K562 (cell line): ENCODE measurements at regions not wholly inside any gene's neighbourhood (a gene's known extent, or its start where the extent isn't known, plus 50 kb on each side); places are given as distances from the start of the nearest gene placed in this dataset.

Experiments used
- ATAC-seq: fragments of 200-7000 bp; cut with Tn5 transposase; 3 replicates; pipeline ENCODE4 v1.9.1; 2020; ENCODE audit warnings: moderate library complexity
- BruUV-seq: library from RNA; stranded (reverse); fragments of 400-500 nt; replicated peaks from 2 replicates; lab custom pipeline; 2021; lab: Mats Ljungman, UMichigan
- CTCF ChIA-PET: fragments of 300-600 bp; formaldehyde crosslinking; extraction: SDS; loops from one replicate; lab custom pipeline; 2021; ENCODE audit warnings: low intra/inter-chr PET ratio; lab: Yijun Ruan, JAX
- POLR2A ChIA-PET: fragments of 300-600, 350-650 bp; sonication (Branson Sonifier 250); formaldehyde crosslinking; extraction: SDS; loops from one replicate; lab custom pipeline; 2021; ENCODE audit warnings: antibody characterized with exemption, inconsistent platforms; lab: Yijun Ruan, JAX
- DNase-seq, 4 experiments: peaks; one replicate each; pipeline versions ENCODE4 v3.0.0 to v3.0.0-alpha.2; 2011 to 2018; ENCODE audit warnings: low spot score in 3 of 4, mixed read lengths in 3 of 4; ENCODE audit errors: extremely low read depth in 1 of 4
- FAIRE-seq: peaks from 2 replicates; lab custom pipeline; 2011; peaks lifted over from hg19 to GRCh38; lab: Jason Lieb, UNC
- H2AFZ ChIP-seq: 2 replicates; pipeline ENCODE4 v1.6.0; 2011; ENCODE audit warnings: low read depth, low read length, control low read depth, inconsistent platforms
- H3K27ac ChIP-seq: fragments of 200-600 bp; 3 replicates; pipeline ENCODE4 v1.8.0; 2011; ENCODE audit warnings: low read depth, mild to moderate bottlenecking, control low read depth, inconsistent platforms, low read length, moderate library complexity, mixed read lengths; ENCODE audit errors: extremely low read depth
- H3K27me3 ChIP-seq, 2 experiments: fragments of 300-600 bp in 1 of 2; 2 replicates in 1 of 2; 3 replicates in 1 of 2; pipeline versions ENCODE4 v1.6.0 to v1.8.0; 2011; ENCODE audit warnings: inconsistent platforms in 2 of 2, low read length in 2 of 2, mild to moderate bottlenecking in 1 of 2, mixed read lengths in 1 of 2, moderate library complexity in 1 of 2; ENCODE audit not compliant: control insufficient read depth in 2 of 2, insufficient read depth in 2 of 2
- H3K36me3 ChIP-seq: fragments of 300-600 bp; 3 replicates; pipeline ENCODE4 v1.8.0; 2011; ENCODE audit warnings: mild to moderate bottlenecking, low read length, inconsistent platforms; ENCODE audit not compliant: control insufficient read depth, insufficient read depth
- H3K4me1 ChIP-seq, 2 experiments: fragments of 200-600 bp in 1 of 2; replicated peaks in 1 of 2; 2 replicates in 1 of 2; 3 replicates in 1 of 2; pipeline versions ENCODE4 v1.5.1 to v1.8.0; 2011; ENCODE audit warnings: inconsistent platforms in 2 of 2, low read length in 2 of 2, mild to moderate bottlenecking in 1 of 2, mixed read lengths in 1 of 2, moderate library complexity in 1 of 2; ENCODE audit not compliant: control insufficient read depth in 2 of 2, insufficient read depth in 2 of 2
- H3K4me2 ChIP-seq: 2 replicates; pipeline ENCODE4 v1.6.1; 2011; ENCODE audit warnings: low read length, control low read depth, inconsistent platforms, mixed read lengths; ENCODE audit not compliant: insufficient read depth
- H3K4me3 ChIP-seq: fragments of 200-600 bp; sonication (generic), shearing (Covaris generic); 2 replicates; pipeline ENCODE4 v1.5.1; 2016; ENCODE audit warnings: control low read depth, inconsistent platforms
- H3K79me2 ChIP-seq: fragments of 200-600 bp; 3 replicates; pipeline ENCODE4 v1.8.0; 2011; ENCODE audit warnings: low read length, inconsistent platforms; ENCODE audit not compliant: control insufficient read depth, insufficient read depth
- H3K9ac ChIP-seq, 2 experiments: 2 replicates each; pipeline versions ENCODE4 v1.6.0 to v1.6.1; 2011; ENCODE audit warnings: low read depth in 2 of 2, low read length in 2 of 2, control low read depth in 1 of 2, inconsistent platforms in 1 of 2, mild to moderate bottlenecking in 1 of 2, mixed read lengths in 1 of 2; ENCODE audit not compliant: insufficient read depth in 1 of 2
- H3K9me1 ChIP-seq: one replicate; pipeline ENCODE4 v1.6.0; 2011; ENCODE audit warnings: inconsistent platforms, mild to moderate bottlenecking, low read length, moderate library complexity; ENCODE audit not compliant: control insufficient read depth, insufficient read depth
- H3K9me3 ChIP-seq: replicated peaks from 2 replicates; pipeline ENCODE4 v1.5.1; 2011; ENCODE audit warnings: low read depth, low read length, inconsistent platforms; ENCODE audit not compliant: control insufficient read depth, insufficient read depth
- H4K20me1 ChIP-seq: replicated peaks from 2 replicates; pipeline ENCODE4 v1.6.1; 2011; ENCODE audit warnings: low read length, inconsistent platforms, mixed read lengths; ENCODE audit not compliant: control insufficient read depth, insufficient read depth
- TCF7 ChIP-seq: sonication (generic); IDR thresholded peaks from 2 replicates; pipeline ENCODE4 v1.6.1; 2016; ENCODE audit warnings: antibody characterized with exemption, borderline replicate concordance
- ZNF311 ChIP-seq: fragments of 250-450 bp; sonication (Bioruptor Pico); IDR thresholded peaks from 2 replicates; pipeline ENCODE4 v1.4.0; 2020; ENCODE audit warnings: mild to moderate bottlenecking, moderate library complexity
- WGBS: fragments of 100-300 bp; shearing (Covaris generic); methylation state at CpG from one replicate; pipeline ENCODE4 v1.1.6; 2016; ENCODE audit warnings: low coverage, mixed read lengths; ENCODE audit not compliant: insufficient coverage; ENCODE audit errors: missing lambda C conversion rate; 5-methylcytosine and 5-hydroxymethylcytosine counted together
- in situ Hi-C: fragments of 300-500 bp; cut with MboI; formaldehyde crosslinking; loops from 4 replicates; pipeline ENCODE4 v1.15.0; 2018; ENCODE audit warnings: inconsistent platforms, mixed read lengths
- intact Hi-C: fragments of 100-400 bp; cut with micrococcal nuclease; formaldehyde crosslinking; loops from 2 replicates; pipeline ENCODE4 v1.14.2; 2022
- TF ChIP-seq, protein P1 (sequence below): fragments of 150-350 bp; IDR thresholded peaks from 2 replicates; pipeline ENCODE4 v1.6.1; 2014; ENCODE audit warnings: low read depth, mild to moderate bottlenecking, low read length, borderline replicate concordance
- TF ChIP-seq, protein P2 (sequence below): fragments of 250-450 bp; sonication (Bioruptor Pico); IDR thresholded peaks from 2 replicates; pipeline ENCODE4 v1.4.0; 2020; ENCODE audit warnings: borderline replicate concordance
- TF ChIP-seq, protein P3 (sequence below): fragments of 200-400 bp; formaldehyde crosslinking; IDR thresholded peaks from 2 replicates; pipeline ENCODE4 v1.6.1; 2017; ENCODE audit warnings: mild to moderate bottlenecking, low read depth, low read length, moderate library complexity
- TF ChIP-seq, protein P4 (sequence below): sonication (generic); formaldehyde crosslinking; IDR thresholded peaks from 2 replicates; pipeline ENCODE4 v1.8.0; 2022; ENCODE audit warnings: missing genetic modification reagents, mild to moderate bottlenecking, borderline replicate concordance

DNA sequence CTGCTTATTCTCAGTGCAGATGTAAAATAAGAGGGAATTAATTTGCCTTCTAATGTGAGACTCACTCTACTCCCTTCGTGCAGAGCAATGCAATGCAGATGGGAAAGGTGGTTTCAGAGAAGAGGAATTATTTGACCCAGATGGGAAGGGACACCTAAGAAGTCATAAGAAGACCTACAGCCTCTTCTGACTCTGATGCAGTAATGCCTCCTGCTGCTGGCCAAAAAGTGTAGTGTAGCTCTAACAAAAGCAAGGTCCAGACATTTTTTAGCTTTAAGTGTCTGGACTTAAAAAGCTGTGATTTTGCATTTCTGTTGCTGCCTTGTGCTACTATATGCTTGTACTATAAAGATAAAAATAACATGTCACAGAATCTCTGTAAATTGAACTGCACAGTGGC, 501.4 kb downstream of the TTLL7 start:
- ATAC-seq: no peak
- H3K27me3 ChIP-seq: no peaks in the 10 kb centered on the region
- no peak overlapping the region for H3K27ac ChIP-seq
- no peak for FAIRE-seq
- H3K36me3 ChIP-seq: no peaks in the 10 kb centered on the region
- no peaks in the 10 kb centered on the region for H3K9me3 ChIP-seq
- ChIA-PET CTCF (no interaction called here), POLR2A (no interaction called here)
- in situ Hi-C loops: no loop called here
- no peak overlapping the region for H3K4me3 ChIP-seq
- TF ChIP-seq ZNF311 (CRISPR knock-in tag): no peak
- TF ChIP-seq, protein P1, sequence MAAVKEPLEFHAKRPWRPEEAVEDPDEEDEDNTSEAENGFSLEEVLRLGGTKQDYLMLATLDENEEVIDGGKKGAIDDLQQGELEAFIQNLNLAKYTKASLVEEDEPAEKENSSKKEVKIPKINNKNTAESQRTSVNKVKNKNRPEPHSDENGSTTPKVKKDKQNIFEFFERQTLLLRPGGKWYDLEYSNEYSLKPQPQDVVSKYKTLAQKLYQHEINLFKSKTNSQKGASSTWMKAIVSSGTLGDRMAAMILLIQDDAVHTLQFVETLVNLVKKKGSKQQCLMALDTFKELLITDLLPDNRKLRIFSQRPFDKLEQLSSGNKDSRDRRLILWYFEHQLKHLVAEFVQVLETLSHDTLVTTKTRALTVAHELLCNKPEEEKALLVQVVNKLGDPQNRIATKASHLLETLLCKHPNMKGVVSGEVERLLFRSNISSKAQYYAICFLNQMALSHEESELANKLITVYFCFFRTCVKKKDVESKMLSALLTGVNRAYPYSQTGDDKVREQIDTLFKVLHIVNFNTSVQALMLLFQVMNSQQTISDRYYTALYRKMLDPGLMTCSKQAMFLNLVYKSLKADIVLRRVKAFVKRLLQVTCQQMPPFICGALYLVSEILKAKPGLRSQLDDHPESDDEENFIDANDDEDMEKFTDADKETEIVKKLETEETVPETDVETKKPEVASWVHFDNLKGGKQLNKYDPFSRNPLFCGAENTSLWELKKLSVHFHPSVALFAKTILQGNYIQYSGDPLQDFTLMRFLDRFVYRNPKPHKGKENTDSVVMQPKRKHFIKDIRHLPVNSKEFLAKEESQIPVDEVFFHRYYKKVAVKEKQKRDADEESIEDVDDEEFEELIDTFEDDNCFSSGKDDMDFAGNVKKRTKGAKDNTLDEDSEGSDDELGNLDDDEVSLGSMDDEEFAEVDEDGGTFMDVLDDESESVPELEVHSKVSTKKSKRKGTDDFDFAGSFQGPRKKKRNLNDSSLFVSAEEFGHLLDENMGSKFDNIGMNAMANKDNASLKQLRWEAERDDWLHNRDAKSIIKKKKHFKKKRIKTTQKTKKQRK: no peak
- no peak for TF ChIP-seq TCF7
- TF ChIP-seq, protein P2, sequence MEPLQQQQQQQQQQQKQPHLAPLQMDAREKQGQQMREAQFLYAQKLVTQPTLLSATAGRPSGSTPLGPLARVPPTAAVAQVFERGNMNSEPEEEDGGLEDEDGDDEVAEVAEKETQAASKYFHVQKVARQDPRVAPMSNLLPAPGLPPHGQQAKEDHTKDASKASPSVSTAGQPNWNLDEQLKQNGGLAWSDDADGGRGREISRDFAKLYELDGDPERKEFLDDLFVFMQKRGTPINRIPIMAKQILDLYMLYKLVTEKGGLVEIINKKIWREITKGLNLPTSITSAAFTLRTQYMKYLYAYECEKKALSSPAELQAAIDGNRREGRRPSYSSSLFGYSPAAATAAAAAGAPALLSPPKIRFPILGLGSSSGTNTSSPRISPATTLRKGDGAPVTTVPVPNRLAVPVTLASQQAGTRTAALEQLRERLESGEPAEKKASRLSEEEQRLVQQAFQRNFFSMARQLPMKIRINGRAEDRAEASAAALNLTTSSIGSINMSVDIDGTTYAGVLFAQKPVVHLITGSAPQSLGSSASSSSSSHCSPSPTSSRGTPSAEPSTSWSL (CRISPR knock-in tag): no peak
- TF ChIP-seq, protein P3, sequence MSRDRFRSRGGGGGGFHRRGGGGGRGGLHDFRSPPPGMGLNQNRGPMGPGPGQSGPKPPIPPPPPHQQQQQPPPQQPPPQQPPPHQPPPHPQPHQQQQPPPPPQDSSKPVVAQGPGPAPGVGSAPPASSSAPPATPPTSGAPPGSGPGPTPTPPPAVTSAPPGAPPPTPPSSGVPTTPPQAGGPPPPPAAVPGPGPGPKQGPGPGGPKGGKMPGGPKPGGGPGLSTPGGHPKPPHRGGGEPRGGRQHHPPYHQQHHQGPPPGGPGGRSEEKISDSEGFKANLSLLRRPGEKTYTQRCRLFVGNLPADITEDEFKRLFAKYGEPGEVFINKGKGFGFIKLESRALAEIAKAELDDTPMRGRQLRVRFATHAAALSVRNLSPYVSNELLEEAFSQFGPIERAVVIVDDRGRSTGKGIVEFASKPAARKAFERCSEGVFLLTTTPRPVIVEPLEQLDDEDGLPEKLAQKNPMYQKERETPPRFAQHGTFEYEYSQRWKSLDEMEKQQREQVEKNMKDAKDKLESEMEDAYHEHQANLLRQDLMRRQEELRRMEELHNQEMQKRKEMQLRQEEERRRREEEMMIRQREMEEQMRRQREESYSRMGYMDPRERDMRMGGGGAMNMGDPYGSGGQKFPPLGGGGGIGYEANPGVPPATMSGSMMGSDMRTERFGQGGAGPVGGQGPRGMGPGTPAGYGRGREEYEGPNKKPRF: no peak
- TF ChIP-seq, protein P4, sequence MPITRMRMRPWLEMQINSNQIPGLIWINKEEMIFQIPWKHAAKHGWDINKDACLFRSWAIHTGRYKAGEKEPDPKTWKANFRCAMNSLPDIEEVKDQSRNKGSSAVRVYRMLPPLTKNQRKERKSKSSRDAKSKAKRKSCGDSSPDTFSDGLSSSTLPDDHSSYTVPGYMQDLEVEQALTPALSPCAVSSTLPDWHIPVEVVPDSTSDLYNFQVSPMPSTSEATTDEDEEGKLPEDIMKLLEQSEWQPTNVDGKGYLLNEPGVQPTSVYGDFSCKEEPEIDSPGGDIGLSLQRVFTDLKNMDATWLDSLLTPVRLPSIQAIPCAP (CRISPR knock-in tag): no peak
- no TSS peak for BruUV-seq
- intact Hi-C loops: no loop called here
- no peak overlapping the region for H3K4me2 ChIP-seq
- no peak overlapping the region for H3K9ac ChIP-seq
- H4K20me1 ChIP-seq: no peaks in the 10 kb centered on the region
- 0% methylated on average over 1 of the region's 1 CpG for WGBS
- H3K9me1 ChIP-seq: no peaks in the 10 kb centered on the region
- H3K79me2 ChIP-seq: no peaks in the 10 kb centered on the region
- H2AFZ ChIP-seq: no peak overlapping the region
- H3K4me1 ChIP-seq: no peaks in the 10 kb centered on the region
- no peak for DNase-seq
